NT2/D1 (cell line): ENCODE measurements at regions not wholly inside any gene's neighbourhood (a gene's known extent, or its start where the extent isn't known, plus 50 kb on each side); places are given as distances from the start of the nearest gene placed in this dataset.

Experiments
- SUZ12 ChIP-seq: IDR thresholded peaks from 2 replicates; pipeline ENCODE4 v1.6.1; 2011; ENCODE audit not compliant: insufficient read length, insufficient read depth; ENCODE audit errors: extremely low read depth
- ZNF274 ChIP-seq: IDR thresholded peaks from 2 replicates; pipeline ENCODE4 v1.6.1; 2011; ENCODE audit warnings: mild to moderate bottlenecking, low read depth, low read length

GRCh38 chr4:173919196-173919595 is 364.3 kb downstream of the FBXO8 start:
- TF ChIP-seq SUZ12 (no peak), ZNF274 (no peak)
